ENCODE measurements at regions not wholly inside any gene's neighbourhood (a gene's known extent, or its start where the extent isn't known, plus 50 kb on each side); places are given as distances from the start of the nearest gene placed in this dataset.

GRCh38 chr3:107313711-107314110, 63.5 kb upstream of the CCDC54 start:
- no peak for ATAC-seq
- Mint-ChIP-seq H3K36me3 (no peaks in the 10 kb centered on the region), H3K4me3 (no peak overlapping the region), H3K9me3 (no peaks in the 10 kb centered on the region), H3K4me1 (no peaks in the 10 kb centered on the region), H3K27ac (no peak overlapping the region), H3K27me3 (peaks cover 46% of the 10 kb centered on the region)

GRCh38 chr3:107315141-107315540, 62.1 kb upstream of the CCDC54 start:
- no peak for ATAC-seq
- H3K27me3 Mint-ChIP-seq, result peaks cover 46% of the 10 kb centered on the region
- H3K4me3 Mint-ChIP-seq, result no peak overlapping the region
- H3K9me3 Mint-ChIP-seq, result no peaks in the 10 kb centered on the region
- no peaks in the 10 kb centered on the region for H3K36me3 Mint-ChIP-seq
- no peak overlapping the region for H3K27ac Mint-ChIP-seq
- H3K4me1 Mint-ChIP-seq, result no peaks in the 10 kb centered on the region

GRCh38 chr3:107323723-107324122, 53.5 kb upstream of the CCDC54 start:
- Mint-ChIP-seq H3K9me3 (no peaks in the 10 kb centered on the region), H3K36me3 (no peaks in the 10 kb centered on the region), H3K4me3 (no peak overlapping the region), H3K27me3 (no peaks in the 10 kb centered on the region), H3K27ac (no peak overlapping the region), H3K4me1 (peaks cover under 1% of the 10 kb centered on the region)
- ATAC-seq, result no peak

GRCh38 chr3:107325446-107325845, 51.8 kb upstream of the CCDC54 start:
- no peak overlapping the region for H3K4me3 Mint-ChIP-seq
- H3K4me1 Mint-ChIP-seq, result peaks cover 6% of the 10 kb centered on the region
- H3K27me3 Mint-ChIP-seq, result no peaks in the 10 kb centered on the region

More at GRCh38 chr3:107325446-107325845, 51.8 kb upstream of the CCDC54 start:
- Mint-ChIP-seq H3K9me3 (no peaks in the 10 kb centered on the region), H3K27ac (no peak overlapping the region), H3K36me3 (no peaks in the 10 kb centered on the region)
- peak; percentile 60 for ATAC-seq
